Body of pancreas (tissue), 4 donors: ENCODE measurements at regions not wholly inside any gene's neighbourhood (a gene's known extent, or its start where the extent isn't known, plus 50 kb on each side); places are given as distances from the start of the nearest gene placed in this dataset.

Experiments
- POLR2A ChIP-seq, 3 donors: fragments of 450-650 bp; IDR thresholded peaks; one replicate each; pipeline ENCODE4 v1.6.1; 2016; ENCODE audit warnings: antibody characterized with exemption in 3 of 3, mild to moderate bottlenecking in 2 of 3
- TF ChIP-seq, protein P1 (sequence below), 7 experiments: fragments of 450-650 bp in 4 of 7; fragments of 200-600 bp in 3 of 7; sonication (generic) in 3 of 7; IDR thresholded peaks; one replicate each; pipeline ENCODE4 v1.5.1; 2016 to 2019; ENCODE audit warnings: antibody characterized with exemption in 7 of 7

DNA sequence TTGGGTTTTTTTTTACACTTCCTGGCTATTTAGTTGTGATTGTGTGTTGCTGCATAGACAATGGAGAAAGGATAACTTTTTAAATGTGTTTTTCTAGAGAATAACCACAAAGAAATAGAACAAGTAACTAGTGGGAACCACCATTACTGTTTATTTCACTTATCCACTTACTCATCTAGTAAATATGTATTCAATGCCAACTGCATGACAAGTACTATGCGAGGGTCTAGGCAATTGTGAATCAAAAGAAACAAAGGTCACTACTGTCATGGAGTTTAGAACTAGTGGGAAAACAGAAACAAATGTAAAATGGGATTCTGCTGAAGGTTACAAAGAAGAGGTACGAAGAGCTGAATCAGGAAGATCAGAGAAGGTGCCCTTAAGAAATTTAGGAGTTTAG is 600.9 kb upstream of the ROBO2 start:
- TF ChIP-seq, protein P1, sequence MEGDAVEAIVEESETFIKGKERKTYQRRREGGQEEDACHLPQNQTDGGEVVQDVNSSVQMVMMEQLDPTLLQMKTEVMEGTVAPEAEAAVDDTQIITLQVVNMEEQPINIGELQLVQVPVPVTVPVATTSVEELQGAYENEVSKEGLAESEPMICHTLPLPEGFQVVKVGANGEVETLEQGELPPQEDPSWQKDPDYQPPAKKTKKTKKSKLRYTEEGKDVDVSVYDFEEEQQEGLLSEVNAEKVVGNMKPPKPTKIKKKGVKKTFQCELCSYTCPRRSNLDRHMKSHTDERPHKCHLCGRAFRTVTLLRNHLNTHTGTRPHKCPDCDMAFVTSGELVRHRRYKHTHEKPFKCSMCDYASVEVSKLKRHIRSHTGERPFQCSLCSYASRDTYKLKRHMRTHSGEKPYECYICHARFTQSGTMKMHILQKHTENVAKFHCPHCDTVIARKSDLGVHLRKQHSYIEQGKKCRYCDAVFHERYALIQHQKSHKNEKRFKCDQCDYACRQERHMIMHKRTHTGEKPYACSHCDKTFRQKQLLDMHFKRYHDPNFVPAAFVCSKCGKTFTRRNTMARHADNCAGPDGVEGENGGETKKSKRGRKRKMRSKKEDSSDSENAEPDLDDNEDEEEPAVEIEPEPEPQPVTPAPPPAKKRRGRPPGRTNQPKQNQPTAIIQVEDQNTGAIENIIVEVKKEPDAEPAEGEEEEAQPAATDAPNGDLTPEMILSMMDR (IDR thresholded peaks at IDR 0.05) = no peak
- no peak for TF ChIP-seq POLR2A (IDR thresholded peaks at IDR 0.05)
